ENCODE measurements at regions not wholly inside any gene's neighbourhood (a gene's known extent, or its start where the extent isn't known, plus 50 kb on each side); places are given as distances from the start of the nearest gene placed in this dataset.

- no peak for DNase-seq
Observed at GRCh38 chr14:99064262-99064954, 207.6 kb downstream of the BCL11B start.

- no peak for DNase-seq
Observed at GRCh38 chr14:99065551-99065950, 206.4 kb downstream of the BCL11B start.

- no peak for DNase-seq
Observed at GRCh38 chr14:99066378-99066777, 205.6 kb downstream of the BCL11B start.

- DNase-seq = no peak
Observed at GRCh38 chr14:99067141-99067920, 204.7 kb downstream of the BCL11B start.

GRCh38 chr14:99067927-99068326 lies 204.1 kb downstream of the BCL11B start:
- DNase-seq = no peak

GRCh38 chr14:99069946-99070345 lies 202.1 kb downstream of the BCL11B start:
- no peak for DNase-seq

GRCh38 chr14:99072433-99072832 lies 199.6 kb downstream of the BCL11B start:
- no peak for DNase-seq

- no peak for DNase-seq
Observed at GRCh38 chr14:99072956-99073355, 199.0 kb downstream of the BCL11B start.

GRCh38 chr14:99073431-99073830 lies 198.6 kb downstream of the BCL11B start:
- DNase-seq = no peak

- DNase-seq = no peak
Observed at GRCh38 chr14:99075061-99075460, 196.9 kb downstream of the BCL11B start.

GRCh38 chr14:99075771-99076375 lies 196.1 kb downstream of the BCL11B start:
- DNase-seq = no peak

- DNase-seq = peak; percentile 7
Observed at GRCh38 chr14:99077076-99077843, 194.7 kb downstream of the BCL11B start.

- DNase-seq = no peak
Observed at GRCh38 chr14:99077844-99078236, 194.2 kb downstream of the BCL11B start.

- DNase-seq = no peak
Observed at GRCh38 chr14:99078426-99078825, 193.6 kb downstream of the BCL11B start.

- DNase-seq = no peak
Observed at GRCh38 chr14:99079061-99079727, 192.8 kb downstream of the BCL11B start.

- DNase-seq = no peak
Observed at GRCh38 chr14:99080306-99080705, 191.7 kb downstream of the BCL11B start.

- no peak for DNase-seq
Observed at GRCh38 chr14:99081156-99081765, 190.7 kb downstream of the BCL11B start.

- no peak for DNase-seq
Observed at GRCh38 chr14:99081880-99082279, 190.1 kb downstream of the BCL11B start.

GRCh38 chr14:99093532-99094517 lies 178.2 kb downstream of the BCL11B start:
- no peak for DNase-seq

GRCh38 chr14:99094901-99095300 lies 177.1 kb downstream of the BCL11B start:
- DNase-seq = no peak

GRCh38 chr14:99095369-99095768 lies 176.6 kb downstream of the BCL11B start:
- DNase-seq = no peak
